ENCODE measurements at regions not wholly inside any gene's neighbourhood (a gene's known extent, or its start where the extent isn't known, plus 50 kb on each side); places are given as distances from the start of the nearest gene placed in this dataset.
A peak's percentile ranks its signal among the peaks of the same experiment; 100 is the strongest.

- peaks cover 4% of the 10 kb centered on the region; the same call in 1 of the 2 replicates for H3K9me3 ChIP-seq (ENCODE audit: control insufficient read depth, insufficient read depth, low read depth, low read length)
- H3K4me3 ChIP-seq (ENCODE audit: low read depth, low read length): no peak overlapping the region
- H3K27ac ChIP-seq (ENCODE audit: extremely low read depth, low read depth, low read length): no peak overlapping the region
- ChIA-PET POLR2A (no interaction called here), CTCF (interaction anchor here (0.5 to 6.5 kb wide), 4 partner anchors 9 to 167 kb away, joined by 5 to 29 read pairs (median 6); no protein-coding TSS in a partner anchor)
- no peak for TF ChIP-seq REST (tag by site-specific recombination; IDR thresholded peaks at IDR 0.05)
- TF ChIP-seq ZNF658 (tag by site-specific recombination; IDR thresholded peaks at IDR 0.05): no peak
- no peak for TF ChIP-seq ZNF280C (tag by site-specific recombination; IDR thresholded peaks at IDR 0.05)
- TF ChIP-seq EGR2 (tag by site-specific recombination; IDR thresholded peaks at IDR 0.05; ENCODE audit: low read depth): peak; percentile 96
- TF ChIP-seq ZNF555 (tag by site-specific recombination; conservative IDR thresholded peaks at IDR 0.05): no peak
- TF ChIP-seq ZFHX2 (tag by site-specific recombination; conservative IDR thresholded peaks at IDR 0.05): peak; percentile 96
- no peaks in the 10 kb centered on the region for H3K36me3 ChIP-seq (ENCODE audit: control insufficient read depth in 2 of 2, insufficient read depth in 1 of 2, low read length in 2 of 2)
- H3K4me1 ChIP-seq (ENCODE audit: control insufficient read depth, insufficient read depth, low read length): no peaks in the 10 kb centered on the region
Measured at GRCh38 chr21:36606287-36606982, 92.5 kb upstream of the SIM2 start.

GRCh38 chr21:36606983-36607325 is 92.0 kb upstream of the SIM2 start:
- ChIA-PET CTCF (interaction anchor here (0.5 to 6.5 kb wide), 4 partner anchors 8 to 168 kb away, joined by 5 to 29 read pairs (median 6); no protein-coding TSS in a partner anchor), POLR2A (no interaction called here)
- Histone ChIP-seq H3K27ac (ENCODE audit: extremely low read depth, low read depth, low read length) (no peak overlapping the region), H3K4me3 (ENCODE audit: low read depth, low read length) (no peak overlapping the region), H3K9me3 (ENCODE audit: control insufficient read depth, insufficient read depth, low read depth, low read length) (peaks cover 4% of the 10 kb centered on the region; the same call in 1 of the 2 replicates), H3K36me3 (ENCODE audit: control insufficient read depth in 2 of 2, insufficient read depth in 1 of 2, low read length in 2 of 2) (no peaks in the 10 kb centered on the region), H3K4me1 (ENCODE audit: control insufficient read depth, insufficient read depth, low read length) (no peaks in the 10 kb centered on the region)
- TF ChIP-seq ZNF133 (tag by site-specific recombination; IDR thresholded peaks at IDR 0.05) (no peak), ZFP69B (tag by site-specific recombination; IDR thresholded peaks at IDR 0.05) (no peak)

GRCh38 chr21:36608041-36608896 is 90.6 kb upstream of the SIM2 start:
- Histone ChIP-seq H3K4me1 (ENCODE audit: control insufficient read depth, insufficient read depth, low read length) (no peaks in the 10 kb centered on the region), H3K4me3 (ENCODE audit: low read depth, low read length) (no peak overlapping the region), H3K27ac (ENCODE audit: extremely low read depth, low read depth, low read length) (no peak overlapping the region), H3K9me3 (ENCODE audit: control insufficient read depth, insufficient read depth, low read depth, low read length) (peaks cover 4% of the 10 kb centered on the region; the same call in 1 of the 2 replicates), H3K36me3 (ENCODE audit: control insufficient read depth in 2 of 2, insufficient read depth in 1 of 2, low read length in 2 of 2) (no peaks in the 10 kb centered on the region)
- TF ChIP-seq ZNF830 (tag by site-specific recombination; IDR thresholded peaks at IDR 0.05; ENCODE audit: low read depth) (no peak), ZNF555 (tag by site-specific recombination; conservative IDR thresholded peaks at IDR 0.05) (no peak), ZNF112 (tag by site-specific recombination; IDR thresholded peaks at IDR 0.05) (no peak), ZNF629 (tag by site-specific recombination; IDR thresholded peaks at IDR 0.05) (0 out of 2 replicates have a peak, but pooled peaks have one; percentile 27), PRDM6 (tag by site-specific recombination; IDR thresholded peaks at IDR 0.05) (0 out of 2 replicates have a peak, but pooled peaks have one; percentile 13), ZNF311 (tag by site-specific recombination; IDR thresholded peaks at IDR 0.05; ENCODE audit: borderline replicate concordance) (no peak), ATF2 (tag by site-specific recombination; IDR thresholded peaks at IDR 0.05; ENCODE audit: low read depth) (peak; percentile 74), ZBTB21 (tag by site-specific recombination; IDR thresholded peaks at IDR 0.05) (peak; percentile 47; the same call in 1 of the 2 replicates)
- POLR2A ChIA-PET: no interaction called here
- CTCF ChIA-PET: interaction anchor here (0.6 to 6.5 kb wide), 2 partner anchors 22 to 97 kb away, joined by 3 to 29 read pairs; no protein-coding TSS in a partner anchor

All from HEK293 (cell line).